ENCODE measurements at regions not wholly inside any gene's neighbourhood (a gene's known extent, or its start where the extent isn't known, plus 50 kb on each side); places are given as distances from the start of the nearest gene placed in this dataset.

DNA sequence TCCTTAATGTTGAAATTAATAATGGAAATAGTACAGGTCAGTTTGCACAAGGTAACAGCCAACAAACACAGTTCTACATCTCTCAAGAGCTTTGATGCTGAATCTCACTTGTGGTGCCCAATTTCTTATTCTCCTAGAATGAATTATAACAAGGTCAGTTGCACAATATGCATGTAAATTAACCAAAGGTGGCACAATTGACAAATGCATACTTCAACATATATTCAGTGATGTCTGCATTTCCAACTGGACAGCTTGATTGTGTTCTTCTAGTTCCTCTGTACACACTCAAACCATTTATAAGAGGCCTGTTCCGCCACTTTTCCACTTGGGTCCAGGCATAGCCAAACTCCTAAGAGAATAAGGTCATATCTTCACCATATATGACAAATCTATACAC is 210.3 kb upstream of the EPHA5 start:
- no peak for TF ChIP-seq ZNF274 (IDR thresholded peaks at IDR 0.05; ENCODE audit: low read depth, low read length)
- TF ChIP-seq YY1 (IDR thresholded peaks at IDR 0.05; ENCODE audit: insufficient read depth, insufficient read length) = no peak
- TF ChIP-seq SUZ12 (IDR thresholded peaks at IDR 0.05; ENCODE audit: extremely low read depth, insufficient read depth, insufficient read length) = no peak

Data from NT2/D1 (cell line).